ENCODE measurements at regions not wholly inside any gene's neighbourhood (a gene's known extent, or its start where the extent isn't known, plus 50 kb on each side); places are given as distances from the start of the nearest gene placed in this dataset.

- TF ChIP-seq CTCF (IDR thresholded peaks at IDR 0.05) (no peak), EZH2phosphoT487 (IDR thresholded peaks at IDR 0.05) (no peak)
Observed at GRCh38 chr14:65966188-65966587, 520.0 kb upstream of the CCDC196 start.

Data from neural progenitor cell (in vitro differentiated cells).